ENCODE measurements at regions not wholly inside any gene's neighbourhood (a gene's known extent, or its start where the extent isn't known, plus 50 kb on each side); places are given as distances from the start of the nearest gene placed in this dataset.

GRCh38 chr18:57991552-57991951 lies 52.5 kb upstream of the NEDD4L start:
- DNase-seq (ENCODE audit: low read depth in 2 of 2) = no peak

- no peak for DNase-seq (ENCODE audit: low read depth in 2 of 2)
These were observed 54.5 kb upstream of the NEDD4L start for GRCh38 chr18:57989536-57989935.

- DNase-seq (ENCODE audit: low read depth in 2 of 2) = no peak
These were observed 59.4 kb upstream of the NEDD4L start for GRCh38 chr18:57984490-57985115.

GRCh38 chr18:57983965-57984364 lies 60.1 kb upstream of the NEDD4L start:
- DNase-seq (ENCODE audit: low read depth in 2 of 2) = no peak

GRCh38 chr18:57983472-57983871 lies 60.6 kb upstream of the NEDD4L start:
- no peak for DNase-seq (ENCODE audit: low read depth in 2 of 2)

- DNase-seq (ENCODE audit: low read depth in 2 of 2) = no peak
These were observed 61.5 kb upstream of the NEDD4L start for GRCh38 chr18:57982372-57983021.

- no peak for DNase-seq (ENCODE audit: low read depth in 2 of 2)
These were observed 62.6 kb upstream of the NEDD4L start for GRCh38 chr18:57981308-57982028.

GRCh38 chr18:57980573-57981307 lies 63.3 kb upstream of the NEDD4L start:
- no peak for DNase-seq (ENCODE audit: low read depth in 2 of 2)

GRCh38 chr18:57976230-57976773 lies 67.7 kb upstream of the NEDD4L start:
- no peak for DNase-seq (ENCODE audit: low read depth in 2 of 2)

GRCh38 chr18:57975805-57976204 lies 68.2 kb upstream of the NEDD4L start:
- DNase-seq (ENCODE audit: low read depth in 2 of 2) = no peak

- DNase-seq (ENCODE audit: low read depth in 2 of 2) = no peak
These were observed 69.3 kb upstream of the NEDD4L start for GRCh38 chr18:57974585-57975265.

GRCh38 chr18:57973889-57974288 lies 70.1 kb upstream of the NEDD4L start:
- DNase-seq (ENCODE audit: low read depth in 2 of 2) = no peak

GRCh38 chr18:57970356-57971095 lies 73.5 kb upstream of the NEDD4L start:
- peak in 1 of 2 experiments; percentile 1 for DNase-seq (ENCODE audit: low read depth in 2 of 2)

- no peak for DNase-seq (ENCODE audit: low read depth in 2 of 2)
These were observed 74.2 kb upstream of the NEDD4L start for GRCh38 chr18:57969824-57970223.

GRCh38 chr18:57965246-57965645 lies 78.8 kb upstream of the NEDD4L start:
- no peak for DNase-seq (ENCODE audit: low read depth in 2 of 2)

GRCh38 chr18:57961876-57962505 lies 82.0 kb upstream of the NEDD4L start:
- no peak for DNase-seq (ENCODE audit: low read depth in 2 of 2)

- no peak for DNase-seq (ENCODE audit: low read depth in 2 of 2)
These were observed 82.6 kb upstream of the NEDD4L start for GRCh38 chr18:57961411-57961810.

GRCh38 chr18:57959278-57959677 lies 84.7 kb upstream of the NEDD4L start:
- DNase-seq (ENCODE audit: low read depth in 2 of 2) = no peak

- no peak for DNase-seq (ENCODE audit: low read depth in 2 of 2)
These were observed 86.8 kb upstream of the NEDD4L start for GRCh38 chr18:57957210-57957609.

GRCh38 chr18:57956491-57956890 lies 87.5 kb upstream of the NEDD4L start:
- DNase-seq (ENCODE audit: low read depth in 2 of 2) = no peak

Measured in stimulated activated CD4-positive, alpha-beta T cell treated with anti-CD3 and anti-CD28 coated beads, Interleukin-12 subunit alpha, Interleukin-12 subunit beta, amount 100 ng/mL, for 24 hours (primary cell).